ENCODE measurements at regions not wholly inside any gene's neighbourhood (a gene's known extent, or its start where the extent isn't known, plus 50 kb on each side); places are given as distances from the start of the nearest gene placed in this dataset.

DNA sequence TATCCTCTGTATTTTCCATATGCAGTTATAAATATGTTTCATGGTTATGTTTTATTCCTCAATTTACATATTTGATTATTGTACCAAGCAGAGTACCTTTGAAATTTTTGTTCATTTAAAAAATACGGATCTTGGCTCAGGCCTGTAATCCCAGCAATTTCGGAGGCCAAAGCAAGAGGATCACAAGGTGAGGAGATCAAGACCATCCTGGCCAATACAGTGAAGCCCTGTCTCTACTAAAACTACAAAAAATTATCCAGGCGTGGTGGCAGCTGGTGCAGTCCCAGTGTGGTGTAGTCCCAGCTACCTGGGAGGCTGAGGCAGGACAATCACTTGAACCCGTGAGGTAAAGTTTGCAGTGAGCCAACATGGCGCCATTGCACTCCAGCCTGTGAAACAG, 251.2 kb upstream of the TPTE start:
- ATAC-seq, result peak in 1 of 2 donors; percentile 25

DNA sequence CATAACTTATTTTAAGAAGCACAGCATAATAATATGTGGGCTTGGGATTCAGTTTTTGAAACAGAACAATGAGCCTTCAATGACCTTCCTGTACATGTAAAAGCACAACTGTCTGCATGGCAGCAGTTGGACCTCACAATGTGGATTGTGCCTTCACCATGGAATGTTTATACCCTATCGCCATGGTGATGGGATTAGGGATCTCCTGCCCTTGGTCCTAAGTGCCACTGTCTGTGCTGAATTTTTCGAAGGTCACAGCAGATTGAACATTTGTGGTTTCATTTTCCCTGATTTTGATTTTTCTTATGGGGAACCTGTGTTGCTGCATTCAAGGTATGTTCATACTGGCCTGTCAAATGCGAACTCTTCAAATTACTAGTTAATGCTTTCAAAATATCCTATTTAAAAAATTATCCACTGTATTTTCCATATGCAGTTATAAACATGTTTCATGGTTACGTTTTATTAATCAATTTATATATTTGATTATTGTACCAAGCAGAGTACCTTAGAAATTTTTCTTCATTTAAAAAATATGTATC, 249.6 kb upstream of the TPTE start:
- peak in 1 of 2 donors; percentile 3 for ATAC-seq

DNA sequence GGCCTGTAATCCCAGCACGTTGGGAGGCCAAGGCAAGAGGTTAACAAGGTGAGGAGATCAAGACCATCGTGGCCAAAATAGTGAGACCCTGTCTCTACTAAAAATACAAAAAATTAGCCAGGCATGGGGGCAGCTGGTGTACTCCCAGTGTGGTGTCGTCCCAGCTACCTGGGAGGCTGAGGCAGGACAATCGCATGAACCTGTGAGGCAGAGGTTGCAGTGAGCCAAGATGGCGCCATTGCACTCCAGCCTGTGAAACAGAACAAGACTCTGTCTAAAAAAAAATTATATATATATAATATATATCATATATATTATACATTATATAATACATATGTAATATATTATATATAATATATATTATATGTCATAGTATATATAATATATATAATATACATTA, 249.2 kb upstream of the TPTE start:
- ATAC-seq, result peak; percentile 63 to 78

- no peak for ATAC-seq
These were observed 248.2 kb upstream of the TPTE start for GRCh38 chr21:10273196-10273595.

DNA sequence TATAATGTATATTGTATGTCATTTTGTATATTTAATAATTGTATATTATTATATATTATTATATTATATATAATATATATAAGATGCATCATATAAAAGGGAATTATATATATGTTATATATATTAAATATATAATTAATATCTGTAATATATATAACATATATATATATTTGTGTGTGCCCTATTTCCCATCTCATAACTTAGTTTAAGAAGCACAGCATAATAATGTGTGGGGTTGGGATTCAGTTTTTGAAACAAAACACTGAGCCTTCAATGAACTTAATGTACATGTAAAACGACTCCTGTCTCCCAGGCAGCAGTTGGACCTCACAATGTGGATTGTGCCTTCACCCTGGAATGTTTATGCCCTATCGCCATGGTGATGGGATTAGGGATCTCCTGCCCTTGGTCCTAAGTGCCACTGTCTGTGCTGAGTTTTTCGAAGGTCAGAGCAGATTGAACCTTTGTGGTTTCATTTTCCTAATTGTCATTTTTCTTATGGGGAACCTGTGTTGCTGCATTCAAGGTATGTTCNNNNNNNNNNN, 247.5 kb upstream of the TPTE start:
- ATAC-seq, result peak in 1 of 2 donors; percentile 43
